OCI-LY3 (cell line): ENCODE measurements at regions not wholly inside any gene's neighbourhood (a gene's known extent, or its start where the extent isn't known, plus 50 kb on each side); places are given as distances from the start of the nearest gene placed in this dataset.

Source experiments
- H2AFZ ChIP-seq: fragments of 200-600, 300-600 bp; shearing (Covaris generic); 2 replicates; pipeline ENCODE4 v1.6.0; 2014; ENCODE audit warnings: antibody characterized with exemption, low read depth, low read length
- H3K27ac ChIP-seq: fragments of 200-600, 300-600 bp; sonication (generic); 2 replicates; pipeline ENCODE4 v1.5.1; 2014; ENCODE audit warnings: mild to moderate bottlenecking, low read length, moderate library complexity, mixed read lengths
- H3K27me3 ChIP-seq: fragments of 200-600, 300-600 bp; sonication (generic); 2 replicates; pipeline ENCODE4 v1.6.1; 2014; ENCODE audit warnings: low read depth, low read length, mixed read lengths
- H3K36me3 ChIP-seq: fragments of 200-600, 300-600 bp; sonication (generic); replicated peaks from 2 replicates; pipeline ENCODE3; 2014; ENCODE audit warnings: low read depth, low read length, mixed read lengths
- H3K4me1 ChIP-seq: fragments of 300-600, 200-600 bp; sonication (generic); 2 replicates; pipeline ENCODE4 v1.6.1; 2014; ENCODE audit warnings: low read length, mixed read lengths
- H3K4me2 ChIP-seq: fragments of 200-600, 300-600 bp; sonication (generic); 2 replicates; pipeline ENCODE4 v1.6.1; 2014; ENCODE audit warnings: low read length, mixed read lengths
- H3K4me3 ChIP-seq: fragments of 300-600, 200-600 bp; sonication (generic); 2 replicates; pipeline ENCODE4 v1.5.1; 2014; ENCODE audit warnings: antibody characterized with exemption, mild to moderate bottlenecking, low read length, moderate library complexity
- H3K79me2 ChIP-seq: fragments of 300-600, 200-600 bp; shearing (Covaris generic); 2 replicates; pipeline ENCODE4 v1.6.1; 2014; ENCODE audit warnings: mild to moderate bottlenecking, low read length, mixed read lengths
- H3K9ac ChIP-seq: fragments of 300-600, 200-600 bp; shearing (Covaris generic); 2 replicates; pipeline ENCODE4 v1.6.0; 2014; ENCODE audit warnings: mild to moderate bottlenecking, low read length, moderate library complexity
- H3K9me3 ChIP-seq: fragments of 200-600, 300-600 bp; shearing (Covaris generic); 2 replicates; pipeline ENCODE4 v1.6.1; 2014; ENCODE audit warnings: low read length, mixed read lengths; ENCODE audit not compliant: insufficient read depth
- H4K20me1 ChIP-seq: fragments of 200-600, 300-600 bp; sonication (generic); 2 replicates; pipeline ENCODE4 v1.6.1; 2016; ENCODE audit warnings: low read length, mixed read lengths; ENCODE audit not compliant: insufficient read depth
- EZH2phosphoT487 ChIP-seq: fragments of 200-600 bp; shearing (Covaris generic); IDR thresholded peaks from 2 replicates; pipeline ENCODE4 v1.6.1; 2018; ENCODE audit warnings: antibody characterized with exemption, mixed run types, low read depth
- TF ChIP-seq, protein P1 (sequence below): fragments of 200-600, 300-600 bp; sonication (generic); IDR thresholded peaks from 2 replicates; pipeline ENCODE4 v1.5.1; 2014; ENCODE audit warnings: antibody characterized with exemption, low read length, low read depth

DNA sequence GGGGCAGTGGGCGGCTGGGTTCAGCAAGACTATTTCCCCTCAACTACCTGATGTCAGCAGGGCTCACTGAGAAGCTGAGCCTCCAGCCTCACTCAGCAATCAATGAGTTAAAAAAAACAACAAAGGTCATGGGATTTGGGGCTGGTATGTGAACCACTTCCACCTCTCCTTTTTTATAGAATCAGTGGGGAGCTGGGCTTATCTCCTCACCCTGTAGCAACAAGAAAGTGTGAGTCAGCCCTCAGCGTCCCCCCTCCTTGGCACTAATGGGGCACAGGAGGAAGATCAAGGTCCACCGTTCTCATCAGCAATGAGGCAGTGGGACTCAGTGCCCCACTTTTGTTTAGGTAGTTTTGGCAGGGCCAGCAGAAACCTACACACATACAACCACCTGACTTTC lies 823.5 kb upstream of the POM121L12 start:
- no peak overlapping the region for H3K27ac ChIP-seq
- no peaks in the 10 kb centered on the region for H3K27me3 ChIP-seq
- H2AFZ ChIP-seq = no peak overlapping the region
- H3K36me3 ChIP-seq = no peaks in the 10 kb centered on the region
- H3K4me1 ChIP-seq = no peaks in the 10 kb centered on the region
- H3K4me3 ChIP-seq = no peak overlapping the region
- H3K9ac ChIP-seq = no peak overlapping the region
- no peaks in the 10 kb centered on the region for H3K9me3 ChIP-seq
- H3K79me2 ChIP-seq = no peaks in the 10 kb centered on the region
- H4K20me1 ChIP-seq = no peaks in the 10 kb centered on the region
- no peak overlapping the region for H3K4me2 ChIP-seq
- TF ChIP-seq EZH2phosphoT487 = no peak
- TF ChIP-seq, protein P1, sequence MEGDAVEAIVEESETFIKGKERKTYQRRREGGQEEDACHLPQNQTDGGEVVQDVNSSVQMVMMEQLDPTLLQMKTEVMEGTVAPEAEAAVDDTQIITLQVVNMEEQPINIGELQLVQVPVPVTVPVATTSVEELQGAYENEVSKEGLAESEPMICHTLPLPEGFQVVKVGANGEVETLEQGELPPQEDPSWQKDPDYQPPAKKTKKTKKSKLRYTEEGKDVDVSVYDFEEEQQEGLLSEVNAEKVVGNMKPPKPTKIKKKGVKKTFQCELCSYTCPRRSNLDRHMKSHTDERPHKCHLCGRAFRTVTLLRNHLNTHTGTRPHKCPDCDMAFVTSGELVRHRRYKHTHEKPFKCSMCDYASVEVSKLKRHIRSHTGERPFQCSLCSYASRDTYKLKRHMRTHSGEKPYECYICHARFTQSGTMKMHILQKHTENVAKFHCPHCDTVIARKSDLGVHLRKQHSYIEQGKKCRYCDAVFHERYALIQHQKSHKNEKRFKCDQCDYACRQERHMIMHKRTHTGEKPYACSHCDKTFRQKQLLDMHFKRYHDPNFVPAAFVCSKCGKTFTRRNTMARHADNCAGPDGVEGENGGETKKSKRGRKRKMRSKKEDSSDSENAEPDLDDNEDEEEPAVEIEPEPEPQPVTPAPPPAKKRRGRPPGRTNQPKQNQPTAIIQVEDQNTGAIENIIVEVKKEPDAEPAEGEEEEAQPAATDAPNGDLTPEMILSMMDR = no peak

DNA sequence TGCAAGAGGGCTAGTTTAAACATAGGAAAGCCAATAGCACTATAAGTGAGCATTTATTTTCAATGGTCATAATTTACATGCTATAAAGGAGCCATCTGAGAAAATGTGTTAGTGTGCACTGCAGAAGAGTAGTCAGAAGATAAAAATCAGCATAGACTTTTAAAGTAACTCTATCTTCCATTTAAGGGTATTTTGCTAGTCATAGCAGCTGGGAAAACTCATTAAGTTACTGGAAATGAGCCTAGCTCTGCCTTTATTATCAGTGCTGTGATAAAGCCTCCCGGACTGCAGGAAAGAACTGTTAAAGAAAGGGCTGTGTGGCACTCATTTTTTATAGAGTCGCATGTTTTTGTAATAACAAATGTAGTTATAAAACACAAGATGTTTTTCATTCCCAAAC lies 825.8 kb upstream of the POM121L12 start:
- no peak for TF ChIP-seq EZH2phosphoT487
- TF ChIP-seq, protein P1 = no peak
- H2AFZ ChIP-seq = no peak overlapping the region
- H3K9ac ChIP-seq = no peak overlapping the region

DNA sequence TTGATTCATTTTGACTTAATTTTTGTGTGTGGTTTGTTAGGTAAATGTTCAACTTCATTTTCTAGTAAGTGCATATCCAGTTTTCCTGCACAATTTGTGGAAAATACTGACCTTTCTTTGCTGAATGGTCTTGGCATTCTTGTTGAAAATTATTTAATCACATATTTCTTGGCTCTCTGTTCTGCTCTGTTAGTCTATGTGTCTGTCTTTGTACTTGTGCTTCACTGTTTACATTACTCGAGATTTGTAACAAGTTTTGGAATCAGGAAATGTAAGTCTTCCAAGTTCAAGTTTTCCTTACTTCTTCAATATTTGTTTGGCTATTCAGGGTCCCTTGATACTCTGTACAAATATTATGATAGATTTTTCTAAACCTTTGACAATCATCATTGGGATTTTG lies 838.2 kb upstream of the POM121L12 start:
- H3K9me3 ChIP-seq = no peaks in the 10 kb centered on the region
- no peak for TF ChIP-seq EZH2phosphoT487
- TF ChIP-seq, protein P1 = no peak
- no peaks in the 10 kb centered on the region for H3K27me3 ChIP-seq

More for the DNA sequence above, 825.8 kb upstream of the POM121L12 start:
- Histone ChIP-seq H3K4me1 (no peaks in the 10 kb centered on the region), H3K4me2 (no peak overlapping the region), H3K79me2 (no peaks in the 10 kb centered on the region), H3K27me3 (no peaks in the 10 kb centered on the region), H3K36me3 (no peaks in the 10 kb centered on the region), H4K20me1 (no peaks in the 10 kb centered on the region), H3K4me3 (no peak overlapping the region), H3K27ac (no peak overlapping the region), H3K9me3 (no peaks in the 10 kb centered on the region)

DNA sequence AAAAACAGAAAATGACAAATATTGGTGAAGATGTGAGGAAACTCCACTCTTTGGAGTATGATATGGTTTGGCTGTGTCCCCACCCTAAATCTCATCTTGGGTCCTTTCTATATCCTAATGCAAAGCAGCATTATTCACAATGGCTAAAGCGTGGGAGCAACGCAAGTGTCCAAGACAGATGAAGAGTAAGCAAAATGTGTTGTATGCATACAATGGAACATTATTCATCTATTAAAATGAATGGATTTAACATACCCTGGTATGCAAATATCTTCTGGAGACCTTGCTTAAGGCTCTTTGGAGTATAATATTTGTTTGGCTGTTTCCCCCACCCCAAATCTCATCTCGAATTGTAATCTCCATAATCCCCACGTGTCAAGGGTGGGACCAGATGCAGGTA lies 839.8 kb upstream of the POM121L12 start:
- Histone ChIP-seq H3K9ac (no peak overlapping the region), H3K79me2 (no peaks in the 10 kb centered on the region), H3K27me3 (no peaks in the 10 kb centered on the region), H3K27ac (no peak overlapping the region), H3K4me2 (no peak overlapping the region), H3K36me3 (no peaks in the 10 kb centered on the region), H2AFZ (no peak overlapping the region), H3K9me3 (no peaks in the 10 kb centered on the region), H4K20me1 (no peaks in the 10 kb centered on the region), H3K4me3 (no peak overlapping the region), H3K4me1 (no peaks in the 10 kb centered on the region)
- TF ChIP-seq, protein P1 = no peak
- no peak for TF ChIP-seq EZH2phosphoT487

More for the DNA sequence above, 838.2 kb upstream of the POM121L12 start:
- Histone ChIP-seq H3K4me3 (no peak overlapping the region), H3K4me1 (no peaks in the 10 kb centered on the region), H4K20me1 (no peaks in the 10 kb centered on the region), H3K79me2 (no peaks in the 10 kb centered on the region), H3K27ac (no peak overlapping the region), H3K4me2 (no peak overlapping the region), H3K9ac (no peak overlapping the region), H3K36me3 (no peaks in the 10 kb centered on the region), H2AFZ (no peak overlapping the region)
